H1 (cell line): ENCODE measurements at regions not wholly inside any gene's neighbourhood (a gene's known extent, or its start where the extent isn't known, plus 50 kb on each side); places are given as distances from the start of the nearest gene placed in this dataset.
A peak's percentile ranks its signal among the peaks of the same experiment; 100 is the strongest.

ENCODE experiments used
- CTCF ChIA-PET: fragments of 300-600 bp; sonication (Branson Sonifier 250); formaldehyde crosslinking; loops from one replicate; lab custom pipeline; 2021; ENCODE audit not compliant: partially characterized antibody; lab: Charles Lee
- POLR2A ChIA-PET: fragments of 300-600 bp; sonication (Branson Sonifier 250); formaldehyde crosslinking; loops from one replicate; lab custom pipeline; 2021; ENCODE audit warnings: inconsistent platforms; ENCODE audit not compliant: partially characterized antibody; lab: Charles Lee
- DNase-seq, 2 experiments: peaks; one replicate each; pipeline versions ENCODE4 v3.0.0 to v3.0.0-alpha.2; 2010 to 2022; ENCODE audit warnings: low spot score in 2 of 2, low read depth in 1 of 2, mixed read lengths in 1 of 2
- FAIRE-seq: peaks from 2 replicates; lab custom pipeline; 2011; peaks lifted over from hg19 to GRCh38; lab: Jason Lieb, UNC
- H2AFZ ChIP-seq: 2 replicates; pipeline ENCODE4 v1.8.1; 2012; ENCODE audit warnings: low read length, inconsistent platforms
- H2AK5ac ChIP-seq: 2 replicates; pipeline ENCODE4 v1.6.1; 2013; ENCODE audit warnings: low read depth, low read length
- H2BK120ac ChIP-seq: replicated peaks from 2 replicates; pipeline ENCODE3; 2013; ENCODE audit warnings: low read depth, low read length, inconsistent platforms
- H2BK12ac ChIP-seq: 2 replicates; pipeline ENCODE4 v1.6.1; 2013; ENCODE audit warnings: low read depth, low read length
- H2BK15ac ChIP-seq: 2 replicates; pipeline ENCODE4 v1.6.1; 2013; ENCODE audit warnings: low read length
- H2BK20ac ChIP-seq: 2 replicates; pipeline ENCODE4 v1.6.1; 2013; ENCODE audit warnings: low read length
- H2BK5ac ChIP-seq: 2 replicates; pipeline ENCODE4 v1.6.1; 2013; ENCODE audit warnings: low read depth, low read length
- H3K14ac ChIP-seq: 2 replicates; pipeline ENCODE4 v1.6.1; 2013; ENCODE audit warnings: inconsistent platforms; ENCODE audit not compliant: insufficient read length
- H3K18ac ChIP-seq: 2 replicates; pipeline ENCODE4 v1.6.1; 2013; ENCODE audit warnings: low read length; ENCODE audit errors: extremely low read depth
- H3K23ac ChIP-seq: 2 replicates; pipeline ENCODE4 v1.6.1; 2013; ENCODE audit warnings: inconsistent platforms; ENCODE audit not compliant: insufficient read length
- H3K23me2 ChIP-seq: 2 replicates; pipeline ENCODE4 v1.6.1; 2013; ENCODE audit warnings: low read depth, low read length
- H3K27ac ChIP-seq: 2 replicates; pipeline ENCODE4 v1.6.1; 2011; ENCODE audit warnings: low read depth, low read length, inconsistent platforms
- H3K27me3 ChIP-seq, 4 experiments: replicated peaks in 1 of 4; 1 replicate in 1 of 4; 2 replicates in 3 of 4; pipeline versions ENCODE4 v1.6.1 to v1.8.1; 2011 to 2013; ENCODE audit warnings: low read length in 3 of 4, mild to moderate bottlenecking in 3 of 4, inconsistent platforms in 2 of 4, mixed read lengths in 2 of 4, moderate library complexity in 1 of 4; ENCODE audit not compliant: control insufficient read depth in 3 of 4, insufficient read depth in 3 of 4; ENCODE audit errors: extremely low read depth in 1 of 4
- H3K36me3 ChIP-seq, 4 experiments: 2 replicates each; pipeline versions ENCODE4 v1.6.1 to v1.8.1; 2011 to 2013; ENCODE audit warnings: mild to moderate bottlenecking in 4 of 4, low read length in 3 of 4, moderate library complexity in 2 of 4, control low read depth in 1 of 4, inconsistent platforms in 1 of 4; ENCODE audit not compliant: insufficient read depth in 4 of 4, control insufficient read depth in 2 of 4
- H3K4ac ChIP-seq: replicated peaks from 2 replicates; pipeline ENCODE3; 2013; ENCODE audit warnings: low read length, low read depth, mixed read lengths, inconsistent platforms; ENCODE audit not compliant: insufficient read length
- H3K4me1 ChIP-seq, 4 experiments: replicated peaks in 1 of 4; 1 replicate in 1 of 4; 2 replicates in 3 of 4; pipeline versions ENCODE4 v1.6.1 to v1.8.1; 2011 to 2013; ENCODE audit warnings: low read length in 3 of 4, inconsistent platforms in 2 of 4, mixed read lengths in 1 of 4; ENCODE audit not compliant: insufficient read depth in 4 of 4, control insufficient read depth in 3 of 4
- H3K4me2 ChIP-seq, 2 experiments: 2 replicates each; pipeline versions ENCODE4 v1.6.1 to v1.8.1; 2011 to 2013; ENCODE audit warnings: low read depth in 2 of 2, low read length in 2 of 2, control low read depth in 1 of 2, inconsistent platforms in 1 of 2, mild to moderate bottlenecking in 1 of 2; ENCODE audit not compliant: insufficient read depth in 1 of 2
- H3K4me3 ChIP-seq, 4 experiments: fragments of 200-600, 300-600 bp in 1 of 4; sonication (generic), shearing (Covaris generic), sonication (Bioruptor Twin) in 1 of 4; 2 replicates each; pipeline versions ENCODE4 v1.5.1 to v1.8.1; 2011 to 2016; ENCODE audit warnings: low read length in 4 of 4, low read depth in 3 of 4, control low read depth in 2 of 4, inconsistent platforms in 2 of 4, mild to moderate bottlenecking in 2 of 4, mixed read lengths in 1 of 4, moderate library complexity in 1 of 4; ENCODE audit not compliant: insufficient read depth in 2 of 4; ENCODE audit errors: extremely low read depth in 1 of 4
- H3K56ac ChIP-seq: replicated peaks from 2 replicates; pipeline ENCODE3; 2013; ENCODE audit warnings: low read depth, mild to moderate bottlenecking, mixed read lengths, low read length, inconsistent platforms; ENCODE audit not compliant: insufficient read length
- H3K79me1 ChIP-seq: 2 replicates; pipeline ENCODE4 v1.6.1; 2013; ENCODE audit warnings: low read depth, low read length, control low read depth
- H3K79me2 ChIP-seq, 2 experiments: 2 replicates each; pipeline versions ENCODE4 v1.6.1 to v1.8.1; 2012 to 2013; ENCODE audit warnings: low read length in 2 of 2, mild to moderate bottlenecking in 2 of 2, inconsistent platforms in 1 of 2; ENCODE audit not compliant: insufficient read depth in 2 of 2, control insufficient read depth in 1 of 2
- H3K9ac ChIP-seq, 4 experiments: replicated peaks in 1 of 4; 1 replicate in 1 of 4; 2 replicates in 3 of 4; pipeline versions ENCODE4 v1.6.1 to v1.8.1; 2011 to 2013; ENCODE audit warnings: low read depth in 3 of 4, low read length in 3 of 4, control low read depth in 2 of 4, mild to moderate bottlenecking in 2 of 4, moderate library complexity in 2 of 4, inconsistent platforms in 1 of 4; ENCODE audit errors: extremely low read depth in 1 of 4
- H3K9me3 ChIP-seq, 2 experiments: 2 replicates each; pipeline versions ENCODE4 v1.6.1 to v1.8.1; 2012 to 2013; ENCODE audit warnings: mild to moderate bottlenecking in 2 of 2, moderate library complexity in 2 of 2, control low read depth in 1 of 2, inconsistent platforms in 1 of 2, low read depth in 1 of 2, low read length in 1 of 2, mixed read lengths in 1 of 2; ENCODE audit not compliant: insufficient read depth in 2 of 2
- H4K20me1 ChIP-seq, 2 experiments: replicated peaks in 1 of 2; 2 replicates each; pipeline versions ENCODE3 to v1.8.1; 2011 to 2013; ENCODE audit warnings: inconsistent platforms in 2 of 2, low read length in 2 of 2, mild to moderate bottlenecking in 1 of 2; ENCODE audit not compliant: insufficient read depth in 2 of 2, control insufficient read depth in 1 of 2
- H4K5ac ChIP-seq: 2 replicates; pipeline ENCODE4 v1.6.1; 2013; ENCODE audit warnings: low read length, low read depth, mixed read lengths, inconsistent platforms; ENCODE audit not compliant: insufficient read length
- H4K8ac ChIP-seq: 2 replicates; pipeline ENCODE4 v1.8.0; 2013; ENCODE audit warnings: mild to moderate bottlenecking, moderate library complexity, low read length, inconsistent platforms; ENCODE audit not compliant: insufficient read depth; ENCODE audit errors: extremely low read depth
- H4K91ac ChIP-seq: replicated peaks from 2 replicates; pipeline ENCODE3; 2013; ENCODE audit warnings: low read length, mixed read lengths, inconsistent platforms; ENCODE audit not compliant: insufficient read length
- CEBPB ChIP-seq: IDR thresholded peaks from 2 replicates; pipeline ENCODE4 v1.6.1; 2012; ENCODE audit warnings: low read depth, low read length
- KDM5A ChIP-seq: fragments of 200-600 bp; IDR thresholded peaks from 2 replicates; pipeline ENCODE4 v1.7.1; 2012; ENCODE audit warnings: mild to moderate bottlenecking, low read length, inconsistent platforms, mixed read lengths
- RBBP5 ChIP-seq: IDR thresholded peaks from 2 replicates; pipeline ENCODE4 v1.7.1; 2012; ENCODE audit warnings: low read depth, mild to moderate bottlenecking, inconsistent platforms, low read length, moderate library complexity, borderline replicate concordance
- TAF1 ChIP-seq: IDR thresholded peaks from 2 replicates; pipeline ENCODE4 v1.6.1; 2011; ENCODE audit warnings: mild to moderate bottlenecking, low read depth, low read length
- TAF7 ChIP-seq: optimal IDR thresholded peaks from 2 replicates; pipeline ENCODE3; 2011; ENCODE audit warnings: low read depth, mild to moderate bottlenecking, inconsistent platforms, low read length, moderate library complexity, borderline replicate concordance
- WGBS, 2 experiments: shearing (Covaris generic) in 1 of 2; methylation state at CpG; one replicate each; pipeline versions ENCODE4 v1.1.6 to v1.1.7; 2013 to 2015; ENCODE audit warnings: low lambda C conversion rate in 2 of 2, mixed read lengths in 2 of 2, inconsistent platforms in 1 of 2, low coverage in 1 of 2, missing lambda C conversion rate in 1 of 2; ENCODE audit not compliant: insufficient replicate concordance in 2 of 2, insufficient coverage in 1 of 2, insufficient read length in 1 of 2; ENCODE audit errors: extremely low coverage in 1 of 2, missing lambda C conversion rate in 1 of 2; 5-methylcytosine and 5-hydroxymethylcytosine counted together
- TF ChIP-seq, protein P1 (sequence below): IDR thresholded peaks from 2 replicates; pipeline ENCODE4 v1.6.1; 2011; ENCODE audit warnings: low read depth, mild to moderate bottlenecking, low read length; ENCODE audit not compliant: insufficient read depth

- no peak overlapping the region for H3K14ac ChIP-seq
- no peak overlapping the region for H4K5ac ChIP-seq
- no peak overlapping the region for H2AFZ ChIP-seq
- no peak overlapping the region for H3K23ac ChIP-seq
- H2BK20ac ChIP-seq, result no peak overlapping the region
- no peak overlapping the region for H4K91ac ChIP-seq
- H3K27me3 ChIP-seq, result no peaks in the 10 kb centered on the region
- no peaks in the 10 kb centered on the region for H3K23me2 ChIP-seq
- H3K4me1 ChIP-seq, result no peaks in the 10 kb centered on the region
- no peak overlapping the region for H3K4me3 ChIP-seq
- no peak overlapping the region for H3K9ac ChIP-seq
- H3K79me1 ChIP-seq, result no peaks in the 10 kb centered on the region
- H3K4me2 ChIP-seq, result no peak overlapping the region
- H3K36me3 ChIP-seq, result no peaks in the 10 kb centered on the region
- H2BK5ac ChIP-seq, result no peak overlapping the region
- DNase-seq, result no peak
- CTCF ChIA-PET, result no interaction called here
- no peak overlapping the region for H3K27ac ChIP-seq
- no peak overlapping the region for H2BK120ac ChIP-seq
- no peak overlapping the region for H2AK5ac ChIP-seq
- H3K56ac ChIP-seq, result no peak overlapping the region
- TF ChIP-seq TAF1 (no peak), CEBPB (peak; percentile 58; the same call in 1 of the 2 replicates), RBBP5 (no peak), TAF7 (no peak), KDM5A (no peak)
- TF ChIP-seq, protein P1, sequence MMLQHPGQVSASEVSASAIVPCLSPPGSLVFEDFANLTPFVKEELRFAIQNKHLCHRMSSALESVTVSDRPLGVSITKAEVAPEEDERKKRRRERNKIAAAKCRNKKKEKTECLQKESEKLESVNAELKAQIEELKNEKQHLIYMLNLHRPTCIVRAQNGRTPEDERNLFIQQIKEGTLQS, result no peak
- TF ChIP-seq, all 59 proteins: peak for 1
- FAIRE-seq, result no peak
- no peak overlapping the region for H4K8ac ChIP-seq
- H3K4ac ChIP-seq, result no peak overlapping the region
- no peak overlapping the region for H3K18ac ChIP-seq
- H2BK12ac ChIP-seq, result no peak overlapping the region
- no peaks in the 10 kb centered on the region for H3K79me2 ChIP-seq
- H2BK15ac ChIP-seq, result no peak overlapping the region
- H3K9me3 ChIP-seq, result no peaks in the 10 kb centered on the region
- POLR2A ChIA-PET, result no interaction called here
- no peaks in the 10 kb centered on the region for H4K20me1 ChIP-seq
- 76% methylated on average over 3 of the region's 3 CpGs; no CpG with 5 or more reads in 1 of the 2 experiments for WGBS, 2 experiments
Measured at GRCh38 chr10:84895541-84895940, 567.2 kb downstream of the CCSER2 start.
